ENCODE measurements at regions not wholly inside any gene's neighbourhood (a gene's known extent, or its start where the extent isn't known, plus 50 kb on each side); places are given as distances from the start of the nearest gene placed in this dataset.

- no peak for DNase-seq (ENCODE audit: low spot score)
- in situ Hi-C loops (cut with HindIII; ENCODE audit: low sequenced_read_pairs) = no loop called here
Observed at GRCh38 chr9:13556656-13557055, 277.2 kb upstream of the MPDZ start.

GRCh38 chr9:13555989-13556500 is 276.6 kb upstream of the MPDZ start:
- no peak for DNase-seq (ENCODE audit: low spot score)
- in situ Hi-C loops (cut with HindIII; ENCODE audit: low sequenced_read_pairs) = no loop called here

GRCh38 chr9:13555516-13555915 is 276.0 kb upstream of the MPDZ start:
- DNase-seq (ENCODE audit: low spot score) = no peak
- in situ Hi-C loops (cut with HindIII; ENCODE audit: low sequenced_read_pairs) = no loop called here

GRCh38 chr9:13554626-13555025 is 275.1 kb upstream of the MPDZ start:
- DNase-seq (ENCODE audit: low spot score) = no peak
- in situ Hi-C loops (cut with HindIII; ENCODE audit: low sequenced_read_pairs) = no loop called here

GRCh38 chr9:13552606-13553215 is 273.2 kb upstream of the MPDZ start:
- in situ Hi-C loops (cut with HindIII; ENCODE audit: low sequenced_read_pairs) = no loop called here
- DNase-seq (ENCODE audit: low spot score) = no peak

- no peak for DNase-seq (ENCODE audit: low spot score)
- in situ Hi-C loops (cut with HindIII; ENCODE audit: low sequenced_read_pairs) = no loop called here
Observed at GRCh38 chr9:13550519-13550918, 271.0 kb upstream of the MPDZ start.

GRCh38 chr9:13548535-13548934 is 269.0 kb upstream of the MPDZ start:
- in situ Hi-C loops (cut with HindIII; ENCODE audit: low sequenced_read_pairs) = no loop called here
- DNase-seq (ENCODE audit: low spot score) = no peak

GRCh38 chr9:13535141-13535540 is 255.6 kb upstream of the MPDZ start:
- in situ Hi-C loops (cut with HindIII; ENCODE audit: low sequenced_read_pairs) = no loop called here
- DNase-seq (ENCODE audit: low spot score) = no peak

GRCh38 chr9:13534006-13534405 is 254.5 kb upstream of the MPDZ start:
- no peak for DNase-seq (ENCODE audit: low spot score)
- in situ Hi-C loops (cut with HindIII; ENCODE audit: low sequenced_read_pairs) = no loop called here

- in situ Hi-C loops (cut with HindIII; ENCODE audit: low sequenced_read_pairs) = no loop called here
- no peak for DNase-seq (ENCODE audit: low spot score)
Observed at GRCh38 chr9:13532407-13532806, 252.9 kb upstream of the MPDZ start.

GRCh38 chr9:13529321-13530104 is 250.0 kb upstream of the MPDZ start:
- in situ Hi-C loops (cut with HindIII; ENCODE audit: low sequenced_read_pairs) = no loop called here
- DNase-seq (ENCODE audit: low spot score) = no peak

GRCh38 chr9:13524245-13524644 is 244.8 kb upstream of the MPDZ start:
- in situ Hi-C loops (cut with HindIII; ENCODE audit: low sequenced_read_pairs) = no loop called here
- DNase-seq (ENCODE audit: low spot score) = no peak

- in situ Hi-C loops (cut with HindIII; ENCODE audit: low sequenced_read_pairs) = no loop called here
- DNase-seq (ENCODE audit: low spot score) = no peak
Observed at GRCh38 chr9:13520069-13520468, 240.6 kb upstream of the MPDZ start.

- in situ Hi-C loops (cut with HindIII; ENCODE audit: low sequenced_read_pairs) = no loop called here
- no peak for DNase-seq (ENCODE audit: low spot score)
Observed at GRCh38 chr9:13513716-13514444, 234.4 kb upstream of the MPDZ start.

- no peak for DNase-seq (ENCODE audit: low spot score)
- in situ Hi-C loops (cut with HindIII; ENCODE audit: low sequenced_read_pairs) = no loop called here
Observed at GRCh38 chr9:13513286-13513685, 233.8 kb upstream of the MPDZ start.

- no peak for DNase-seq (ENCODE audit: low spot score)
- in situ Hi-C loops (cut with HindIII; ENCODE audit: low sequenced_read_pairs) = no loop called here
Observed at GRCh38 chr9:13508681-13509080, 229.2 kb upstream of the MPDZ start.

- in situ Hi-C loops (cut with HindIII; ENCODE audit: low sequenced_read_pairs) = no loop called here
Observed at GRCh38 chr9:13508086-13508485, 228.6 kb upstream of the MPDZ start.

GRCh38 chr9:13505797-13506196 is 226.3 kb upstream of the MPDZ start:
- in situ Hi-C loops (cut with HindIII; ENCODE audit: low sequenced_read_pairs) = no loop called here
- DNase-seq (ENCODE audit: low spot score) = no peak

More at GRCh38 chr9:13508086-13508485, 228.6 kb upstream of the MPDZ start:
- DNase-seq (ENCODE audit: low spot score) = no peak

- in situ Hi-C loops (cut with HindIII; ENCODE audit: low sequenced_read_pairs) = no loop called here
Observed at GRCh38 chr9:13503599-13503998, 224.1 kb upstream of the MPDZ start.

GRCh38 chr9:13502484-13502883 is 223.0 kb upstream of the MPDZ start:
- in situ Hi-C loops (cut with HindIII; ENCODE audit: low sequenced_read_pairs) = no loop called here
- no peak for DNase-seq (ENCODE audit: low spot score)

More at GRCh38 chr9:13503599-13503998, 224.1 kb upstream of the MPDZ start:
- DNase-seq (ENCODE audit: low spot score) = no peak

All from G401 (cell line).